Smooth muscle cell (in vitro differentiated cells): ENCODE measurements at regions not wholly inside any gene's neighbourhood (a gene's known extent, or its start where the extent isn't known, plus 50 kb on each side); places are given as distances from the start of the nearest gene placed in this dataset.

Experiments used
- DNase-seq: peaks from one replicate; lab custom pipeline; 2025; ENCODE audit not compliant: unreplicated experiment; lab: John Stamatoyannopoulos, UW
- H2AFZ ChIP-seq: fragments of 200-600 bp; sonication (generic); 2 replicates; pipeline ENCODE4 v1.6.0; 2016; ENCODE audit warnings: antibody characterized with exemption, low read depth, mild to moderate bottlenecking
- H3F3A ChIP-seq: fragments of 200-600 bp; sonication (generic); 2 replicates; pipeline ENCODE4 v1.6.0; 2017; ENCODE audit warnings: antibody characterized with exemption, low read depth
- H3K27ac ChIP-seq: fragments of 200-600 bp; sonication (generic); 2 replicates; pipeline ENCODE4 v1.5.1; 2016; ENCODE audit warnings: low read depth, mild to moderate bottlenecking
- H3K27me3 ChIP-seq: fragments of 200-600 bp; sonication (generic); 2 replicates; pipeline ENCODE4 v1.6.1; 2016; ENCODE audit warnings: low read depth, mild to moderate bottlenecking
- H3K36me3 ChIP-seq: fragments of 200-600 bp; sonication (generic); 2 replicates; pipeline ENCODE4 v1.5.1; 2016; ENCODE audit warnings: low read depth
- H3K4me1 ChIP-seq: fragments of 200-600 bp; sonication (generic); 2 replicates; pipeline ENCODE4 v1.5.1; 2016; ENCODE audit warnings: low read depth
- H3K4me2 ChIP-seq: fragments of 200-600 bp; sonication (generic); 2 replicates; pipeline ENCODE4 v1.6.0; 2016; ENCODE audit warnings: mild to moderate bottlenecking
- H3K4me3 ChIP-seq: fragments of 200-600 bp; sonication (generic); 2 replicates; pipeline ENCODE4 v1.5.1; 2016; ENCODE audit warnings: mild to moderate bottlenecking
- H3K79me2 ChIP-seq: fragments of 200-600 bp; sonication (generic); 2 replicates; pipeline ENCODE4 v1.6.0; 2016; ENCODE audit warnings: low read depth, mild to moderate bottlenecking
- H3K9ac ChIP-seq: fragments of 200-600 bp; sonication (generic); 2 replicates; pipeline ENCODE4 v1.6.0; 2016; ENCODE audit warnings: low read depth
- H3K9me3 ChIP-seq: fragments of 200-600 bp; sonication (generic); replicated peaks from 2 replicates; pipeline ENCODE4 v1.5.1; 2016; ENCODE audit warnings: low read depth
- H4K20me1 ChIP-seq: fragments of 200-600 bp; sonication (generic); 2 replicates; pipeline ENCODE4 v1.6.0; 2016; ENCODE audit warnings: low read depth
- WGBS: methylation state at CpG from one replicate; pipeline ENCODE4 v1.1.7; 2016; ENCODE audit warnings: low lambda C conversion rate; 5-methylcytosine and 5-hydroxymethylcytosine counted together
- TF ChIP-seq, protein P1 (sequence below): fragments of 200-600 bp; sonication (generic); IDR thresholded peaks from 2 replicates; pipeline ENCODE4 v1.5.1; 2017; ENCODE audit warnings: borderline replicate concordance, mild to moderate bottlenecking, antibody characterized with exemption; ENCODE audit not compliant: insufficient read depth, poor library complexity, severe bottlenecking

DNA sequence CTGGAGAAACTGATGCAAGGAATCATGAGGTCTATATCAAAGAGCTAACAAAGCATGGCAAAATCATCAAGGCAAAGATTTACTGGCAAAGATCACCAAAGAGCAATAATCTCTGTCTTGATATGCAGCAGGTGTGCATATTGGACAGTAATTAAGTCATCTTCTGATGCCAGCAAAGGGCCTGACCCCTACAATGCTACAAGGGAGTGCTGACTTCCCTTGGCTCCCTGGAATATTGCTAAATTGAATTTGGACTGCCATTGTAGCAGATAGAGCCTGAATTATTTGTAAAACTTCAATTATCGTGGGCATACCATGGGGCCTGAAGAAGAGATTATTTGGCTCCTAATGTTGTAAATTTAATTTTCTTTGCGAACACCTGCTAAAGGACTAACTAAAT lies 307.9 kb upstream of the SYT1 start:
- H2AFZ ChIP-seq = no peak overlapping the region
- TF ChIP-seq, protein P1, sequence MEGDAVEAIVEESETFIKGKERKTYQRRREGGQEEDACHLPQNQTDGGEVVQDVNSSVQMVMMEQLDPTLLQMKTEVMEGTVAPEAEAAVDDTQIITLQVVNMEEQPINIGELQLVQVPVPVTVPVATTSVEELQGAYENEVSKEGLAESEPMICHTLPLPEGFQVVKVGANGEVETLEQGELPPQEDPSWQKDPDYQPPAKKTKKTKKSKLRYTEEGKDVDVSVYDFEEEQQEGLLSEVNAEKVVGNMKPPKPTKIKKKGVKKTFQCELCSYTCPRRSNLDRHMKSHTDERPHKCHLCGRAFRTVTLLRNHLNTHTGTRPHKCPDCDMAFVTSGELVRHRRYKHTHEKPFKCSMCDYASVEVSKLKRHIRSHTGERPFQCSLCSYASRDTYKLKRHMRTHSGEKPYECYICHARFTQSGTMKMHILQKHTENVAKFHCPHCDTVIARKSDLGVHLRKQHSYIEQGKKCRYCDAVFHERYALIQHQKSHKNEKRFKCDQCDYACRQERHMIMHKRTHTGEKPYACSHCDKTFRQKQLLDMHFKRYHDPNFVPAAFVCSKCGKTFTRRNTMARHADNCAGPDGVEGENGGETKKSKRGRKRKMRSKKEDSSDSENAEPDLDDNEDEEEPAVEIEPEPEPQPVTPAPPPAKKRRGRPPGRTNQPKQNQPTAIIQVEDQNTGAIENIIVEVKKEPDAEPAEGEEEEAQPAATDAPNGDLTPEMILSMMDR = no peak
- DNase-seq = no peak
- H3K36me3 ChIP-seq = no peaks in the 10 kb centered on the region
- H3K79me2 ChIP-seq = no peaks in the 10 kb centered on the region
- H3K9ac ChIP-seq = no peak overlapping the region
- no peak overlapping the region for H3K4me2 ChIP-seq
- no peaks in the 10 kb centered on the region for H3K9me3 ChIP-seq
- no peaks in the 10 kb centered on the region for H4K20me1 ChIP-seq
- H3K4me3 ChIP-seq = no peak overlapping the region
- no peak overlapping the region for H3K27ac ChIP-seq
- H3F3A ChIP-seq = no peaks in the 10 kb centered on the region
- WGBS = 95% methylated on average over 2 of the region's 2 CpGs
- no peaks in the 10 kb centered on the region for H3K27me3 ChIP-seq
- no peaks in the 10 kb centered on the region for H3K4me1 ChIP-seq

DNA sequence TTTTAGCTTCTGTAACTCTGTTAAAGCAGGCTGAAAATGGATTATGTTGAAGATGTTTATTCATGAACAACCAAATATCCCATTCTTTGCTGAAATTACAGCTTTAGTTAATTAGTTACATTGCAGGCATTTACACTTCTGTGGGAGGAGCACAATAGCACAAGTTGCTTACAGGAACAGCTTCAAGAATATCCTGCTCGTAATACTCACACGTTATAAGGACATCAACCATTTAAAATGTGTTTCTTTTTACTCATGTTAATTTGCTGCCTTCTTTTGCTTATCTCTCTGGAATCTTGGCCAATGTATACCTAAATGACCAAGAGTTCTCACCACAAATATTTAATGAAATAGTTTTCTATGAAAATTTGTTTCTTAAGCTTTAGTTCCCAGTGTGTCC lies 305.2 kb upstream of the SYT1 start:
- no peak overlapping the region for H2AFZ ChIP-seq
- H3K9me3 ChIP-seq = no peaks in the 10 kb centered on the region
- no peak overlapping the region for H3K27ac ChIP-seq
- H3K27me3 ChIP-seq = no peaks in the 10 kb centered on the region
- no peaks in the 10 kb centered on the region for H4K20me1 ChIP-seq
- no peaks in the 10 kb centered on the region for H3F3A ChIP-seq
- peaks cover 11% of the 10 kb centered on the region for H3K4me1 ChIP-seq
- TF ChIP-seq, protein P1 = no peak
- no peaks in the 10 kb centered on the region for H3K79me2 ChIP-seq
- no peak overlapping the region for H3K9ac ChIP-seq
- no peaks in the 10 kb centered on the region for H3K36me3 ChIP-seq
- no peak overlapping the region for H3K4me3 ChIP-seq
- H3K4me2 ChIP-seq = no peak overlapping the region
- WGBS = 67% methylated on average over 2 of the region's 2 CpGs
- no peak for DNase-seq

DNA sequence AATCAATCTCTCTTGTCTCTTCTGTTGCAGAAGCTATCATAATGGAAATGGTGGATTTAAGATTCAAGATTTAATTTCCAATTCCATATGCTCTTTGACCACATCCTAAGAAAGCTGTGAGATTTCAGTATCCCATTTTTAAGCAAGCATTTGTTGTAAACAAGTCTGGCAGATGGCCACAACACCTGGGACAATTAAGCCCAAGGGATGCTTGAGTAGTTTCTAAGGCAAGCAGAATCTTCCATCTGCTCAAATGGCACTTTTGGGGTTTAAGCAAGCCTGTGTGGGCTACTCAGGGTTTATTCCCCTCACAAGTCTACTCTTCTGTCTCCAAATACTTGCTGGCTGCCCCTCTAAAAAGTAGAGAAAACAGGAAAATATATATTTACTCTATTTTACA lies 304.7 kb upstream of the SYT1 start:
- Histone ChIP-seq H3K27me3 (no peaks in the 10 kb centered on the region), H3F3A (no peaks in the 10 kb centered on the region), H3K36me3 (no peaks in the 10 kb centered on the region), H3K79me2 (no peaks in the 10 kb centered on the region), H3K9me3 (no peaks in the 10 kb centered on the region), H3K4me3 (no peak overlapping the region), H3K4me2 (no peak overlapping the region), H3K27ac (no peak overlapping the region), H4K20me1 (no peaks in the 10 kb centered on the region), H3K9ac (no peak overlapping the region), H3K4me1 (peaks cover 11% of the 10 kb centered on the region), H2AFZ (no peak overlapping the region)
- TF ChIP-seq, protein P1 = no peak
- no peak for DNase-seq

DNA sequence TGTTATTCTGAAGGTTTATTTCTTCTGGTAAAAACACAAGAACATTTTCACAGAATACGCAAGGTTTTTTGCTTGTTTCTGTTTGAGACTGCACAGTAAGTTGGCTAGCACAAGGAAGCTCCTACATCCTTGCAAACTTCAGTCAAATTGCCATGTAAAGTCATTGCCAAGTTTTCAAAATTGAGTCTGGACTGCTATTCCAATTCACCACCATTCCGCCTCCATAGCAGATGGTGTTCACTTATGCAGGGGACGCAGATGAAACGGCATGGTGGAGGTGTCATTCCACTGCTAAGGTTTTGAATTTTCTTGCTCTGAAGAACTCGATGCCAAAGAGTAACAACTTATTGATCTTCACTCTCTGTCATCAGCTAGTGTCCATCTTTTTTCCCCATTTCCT lies 303.9 kb upstream of the SYT1 start:
- no peak overlapping the region for H3K4me2 ChIP-seq

More for the DNA sequence above, 303.9 kb upstream of the SYT1 start:
- no peak for DNase-seq
- H3K36me3 ChIP-seq = no peaks in the 10 kb centered on the region
- H2AFZ ChIP-seq = no peak overlapping the region
- no peak overlapping the region for H3K27ac ChIP-seq
- TF ChIP-seq, protein P1 = no peak
- H3K4me3 ChIP-seq = no peak overlapping the region
- H3K27me3 ChIP-seq = no peaks in the 10 kb centered on the region
- H3K9ac ChIP-seq = no peak overlapping the region
- no peaks in the 10 kb centered on the region for H3K9me3 ChIP-seq
- H4K20me1 ChIP-seq = no peaks in the 10 kb centered on the region
- 97% methylated on average over 5 of the region's 5 CpGs for WGBS
- H3K79me2 ChIP-seq = no peaks in the 10 kb centered on the region
- peaks cover 11% of the 10 kb centered on the region for H3K4me1 ChIP-seq
- no peaks in the 10 kb centered on the region for H3F3A ChIP-seq
